A549 (cell line): ENCODE measurements at regions not wholly inside any gene's neighbourhood (a gene's known extent, or its start where the extent isn't known, plus 50 kb on each side); places are given as distances from the start of the nearest gene placed in this dataset.

ENCODE experiments used
- ATAC-seq, 2 experiments: fragments of 200-7000 bp in 1 of 2; fragments of >200 bp in 1 of 2; cut with Nextera tagmentation in 1 of 2; cut with Tn5 transposase in 1 of 2; 3 replicates each; pipeline versions ENCODE4 v1.8.0 to v1.9.1; 2018 to 2020; ENCODE audit warnings: mild to moderate bottlenecking in 1 of 2, moderate library complexity in 1 of 2
- CTCF ChIA-PET: fragments of 300-600 bp; sonication (Branson Sonifier 250); formaldehyde crosslinking; extraction: SDS; loops from one replicate; lab custom pipeline; 2021; ENCODE audit warnings: antibody characterized with exemption, inconsistent platforms; lab: Yijun Ruan, JAX
- POLR2A ChIA-PET: fragments of 350-600 bp; formaldehyde crosslinking; extraction: SDS; loops from one replicate; lab custom pipeline; 2021; ENCODE audit warnings: antibody characterized with exemption, inconsistent platforms; lab: Yijun Ruan, JAX
- DNase-seq, 2 experiments: peaks; one replicate each; pipeline versions ENCODE4 v3.0.0 to v3.0.0-alpha.2; 2011 to 2016; ENCODE audit warnings: low read depth in 1 of 2, low spot score in 1 of 2
- FAIRE-seq: peaks from 2 replicates; lab custom pipeline; 2011; peaks lifted over from hg19 to GRCh38; lab: Jason Lieb, UNC
- H3K27ac ChIP-seq, 2 experiments: fragments of >200 bp; sonication (Bioruptor Twin); formaldehyde crosslinking; 3 replicates each; pipeline ENCODE4 v1.5.1; 2016 to 2017
- H3K4me1 ChIP-seq: fragments of >200 bp; sonication (Bioruptor Twin); formaldehyde crosslinking; 3 replicates; pipeline ENCODE4 v1.6.1; 2016
- H3K4me2 ChIP-seq: fragments of >200 bp; sonication (Bioruptor Twin); formaldehyde crosslinking; 3 replicates; pipeline ENCODE4 v1.6.1; 2016
- H3K4me3 ChIP-seq: fragments of >200 bp; sonication (Bioruptor Twin); formaldehyde crosslinking; 3 replicates; pipeline ENCODE4 v1.5.1; 2016
- H3K9me3 ChIP-seq: fragments of >200 bp; sonication (Bioruptor Twin); formaldehyde crosslinking; 3 replicates; pipeline ENCODE4 v1.6.1; 2016
- BHLHE40 ChIP-seq: IDR thresholded peaks from 2 replicates; pipeline ENCODE4 v1.6.1; 2012; ENCODE audit warnings: low read depth, low read length, inconsistent platforms
- CBX2 ChIP-seq: fragments of 200-600 bp; sonication (generic); IDR thresholded peaks from 2 replicates; pipeline ENCODE4 v1.6.1; 2016; ENCODE audit warnings: low read depth, mild to moderate bottlenecking, borderline replicate concordance
- CBX8 ChIP-seq: fragments of 200-600 bp; sonication (generic); IDR thresholded peaks from 2 replicates; pipeline ENCODE4 v1.6.1; 2016
- CHD2 ChIP-seq: fragments of 150-350 bp; IDR thresholded peaks from 2 replicates; pipeline ENCODE4 v1.6.1; 2014; ENCODE audit warnings: low read length; ENCODE audit not compliant: partially characterized antibody
- CHD4 ChIP-seq: fragments of 200-600 bp; sonication (generic); IDR thresholded peaks from 2 replicates; pipeline ENCODE4 v1.6.1; 2016; ENCODE audit warnings: antibody characterized with exemption, mild to moderate bottlenecking, borderline replicate concordance
- EHMT2 ChIP-seq: fragments of 200-600 bp; sonication (generic); IDR thresholded peaks from 2 replicates; pipeline ENCODE4 v1.6.1; 2016; ENCODE audit warnings: antibody characterized with exemption, low read depth, mild to moderate bottlenecking, moderate library complexity
- FOSB ChIP-seq: fragments of 250-450 bp; sonication (Bioruptor Pico); IDR thresholded peaks from 2 replicates; pipeline ENCODE4 v1.5.0; 2020; ENCODE audit warnings: mild to moderate bottlenecking, moderate library complexity
- FOSL2 ChIP-seq, 2 experiments: fragments of 450-650 bp in 1 of 2; fragments of >200 bp in 1 of 2; sonication (Bioruptor Twin) in 1 of 2; formaldehyde crosslinking; IDR thresholded peaks; 2 replicates each; pipeline versions ENCODE4 v1.5.0 to v1.6.1; 2016 to 2020; ENCODE audit warnings: mild to moderate bottlenecking in 1 of 2, moderate library complexity in 1 of 2
- FOXS1 ChIP-seq: fragments of 250-450 bp; sonication (Bioruptor Pico); IDR thresholded peaks from 2 replicates; pipeline ENCODE4 v1.5.0; 2020; ENCODE audit warnings: mild to moderate bottlenecking, moderate library complexity
- HDAC2 ChIP-seq: fragments of 200-600 bp; sonication (generic); IDR thresholded peaks from 2 replicates; pipeline ENCODE4 v1.6.1; 2016
- HEYL ChIP-seq: fragments of 250-450 bp; sonication (Bioruptor Pico); IDR thresholded peaks from 2 replicates; pipeline ENCODE4 v1.8.0; 2021; ENCODE audit warnings: mild to moderate bottlenecking, moderate library complexity
- HOXA7 ChIP-seq: fragments of 250-450 bp; sonication (Bioruptor Pico); IDR thresholded peaks from 2 replicates; pipeline ENCODE4 v1.5.0; 2020; ENCODE audit warnings: mild to moderate bottlenecking, moderate library complexity
- HOXB5 ChIP-seq: fragments of 250-450 bp; sonication (Bioruptor Pico); IDR thresholded peaks from 2 replicates; pipeline ENCODE4 v1.5.0; 2020; ENCODE audit warnings: mild to moderate bottlenecking, moderate library complexity
- JUN ChIP-seq, 2 experiments: fragments of >200 bp; sonication (Bioruptor Twin); formaldehyde crosslinking; IDR thresholded peaks; 2 replicates in 1 of 2; 3 replicates in 1 of 2; pipeline ENCODE4 v1.6.1; 2016 to 2017
- JUNB ChIP-seq: fragments of >200 bp; sonication (Bioruptor Twin); formaldehyde crosslinking; IDR thresholded peaks from 2 replicates; pipeline ENCODE4 v1.6.1; 2016
- MAZ ChIP-seq: fragments of 150-350 bp; IDR thresholded peaks from 2 replicates; pipeline ENCODE4 v1.6.1; 2014; ENCODE audit warnings: antibody characterized with exemption, low read depth, low read length, borderline replicate concordance
- NPAS2 ChIP-seq: fragments of 250-450 bp; sonication (Bioruptor Pico); IDR thresholded peaks from 2 replicates; pipeline ENCODE4 v1.8.0; 2022; ENCODE audit warnings: mild to moderate bottlenecking, moderate library complexity, borderline replicate concordance
- PHF8 ChIP-seq: fragments of 200-600 bp; sonication (generic); IDR thresholded peaks from 2 replicates; pipeline ENCODE4 v1.6.1; 2016; ENCODE audit warnings: low read depth, mild to moderate bottlenecking, antibody characterized with exemption, moderate library complexity, borderline replicate concordance
- POLR2A ChIP-seq: IDR thresholded peaks from 2 replicates; pipeline ENCODE4 v1.6.1; 2012; ENCODE audit warnings: mild to moderate bottlenecking, low read length
- RAD21 ChIP-seq, 2 experiments: fragments of >200 bp in 1 of 2; sonication (Bioruptor Twin) in 1 of 2; formaldehyde crosslinking in 1 of 2; IDR thresholded peaks in 1 of 2; conservative IDR thresholded peaks in 1 of 2; 2 replicates in 1 of 2; 3 replicates in 1 of 2; pipeline ENCODE4 v1.6.1; 2012 to 2018; ENCODE audit warnings: inconsistent platforms in 1 of 2
- SMC3 ChIP-seq: fragments of >200 bp; sonication (Bioruptor Twin); formaldehyde crosslinking; IDR thresholded peaks from 3 replicates; pipeline ENCODE4 v1.6.1; 2018; ENCODE audit warnings: inconsistent platforms
- SREBF2 ChIP-seq: fragments of 450-650 bp; IDR thresholded peaks from 2 replicates; pipeline ENCODE4 v1.6.1; 2014; ENCODE audit warnings: mild to moderate bottlenecking, moderate library complexity
- TFCP2L1 ChIP-seq: fragments of 250-450 bp; sonication (Bioruptor Pico); IDR thresholded peaks from 2 replicates; pipeline ENCODE4 v1.5.0; 2021; ENCODE audit warnings: mild to moderate bottlenecking
- ZFP36 ChIP-seq: fragments of 450-650 bp; IDR thresholded peaks from 2 replicates; pipeline ENCODE4 v1.6.1; 2014; ENCODE audit warnings: borderline replicate concordance; ENCODE audit not compliant: partially characterized antibody
- WGBS: methylation state at CpG from one replicate; pipeline ENCODE4 v1.1.6; 2017; ENCODE audit errors: missing lambda C conversion rate; 5-methylcytosine and 5-hydroxymethylcytosine counted together
- TF ChIP-seq, protein P1 (sequence below): fragments of 150-350 bp; IDR thresholded peaks from 2 replicates; pipeline ENCODE4 v1.6.1; 2014; ENCODE audit warnings: low read depth, mild to moderate bottlenecking, low read length
- TF ChIP-seq, protein P2 (sequence below): IDR thresholded peaks from 2 replicates; pipeline ENCODE4 v1.6.1; 2012
- TF ChIP-seq, protein P3 (sequence below): fragments of >200 bp; sonication (Bioruptor Twin); formaldehyde crosslinking; IDR thresholded peaks from 3 replicates; pipeline ENCODE4 v1.5.1; 2016
- TF ChIP-seq, protein P4 (sequence below): fragments of 450-650 bp; IDR thresholded peaks from 2 replicates; pipeline ENCODE4 v1.6.1; 2014; ENCODE audit warnings: antibody characterized with exemption

DNA sequence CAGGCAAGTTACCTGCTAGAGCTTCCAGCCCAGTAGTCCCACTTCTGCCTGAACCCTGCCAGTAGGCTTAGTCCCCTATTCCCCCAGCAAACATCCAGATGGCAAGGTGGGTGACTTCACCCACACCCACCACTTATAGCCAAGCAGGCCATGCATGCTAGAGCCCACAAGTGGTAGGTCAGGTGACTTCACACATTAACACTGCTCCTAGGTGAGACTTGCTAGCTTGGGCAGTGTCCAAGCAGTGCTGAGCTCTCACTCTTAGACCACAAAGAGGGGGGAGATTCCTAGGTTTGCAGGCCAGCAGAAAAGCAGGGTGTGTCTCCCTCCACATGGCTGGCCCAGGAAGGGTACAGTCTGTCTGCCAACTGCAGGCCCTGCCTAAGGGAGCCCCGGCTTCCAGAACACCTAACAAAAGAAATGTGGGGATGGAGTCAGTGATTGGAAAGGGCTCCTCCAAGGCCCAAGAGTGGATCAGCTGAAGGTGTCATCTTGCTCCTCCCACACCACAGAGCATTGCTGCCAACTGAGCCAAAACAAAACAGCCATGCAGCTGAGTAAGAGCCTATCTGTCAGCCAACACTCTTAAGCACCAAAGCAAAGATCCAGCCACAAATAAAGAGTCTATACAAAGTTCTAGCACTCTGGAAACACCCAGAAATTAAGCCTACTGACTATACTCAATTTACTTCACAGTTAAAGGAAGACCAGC lies 158.1 kb upstream of the USP38 start:
- no peak overlapping the region for H3K4me3 ChIP-seq
- peaks cover 5% of the 10 kb centered on the region; the same call in 1 of the 3 replicates for H3K9me3 ChIP-seq
- H3K27ac ChIP-seq, result no peak overlapping the region
- TF ChIP-seq, protein P1, sequence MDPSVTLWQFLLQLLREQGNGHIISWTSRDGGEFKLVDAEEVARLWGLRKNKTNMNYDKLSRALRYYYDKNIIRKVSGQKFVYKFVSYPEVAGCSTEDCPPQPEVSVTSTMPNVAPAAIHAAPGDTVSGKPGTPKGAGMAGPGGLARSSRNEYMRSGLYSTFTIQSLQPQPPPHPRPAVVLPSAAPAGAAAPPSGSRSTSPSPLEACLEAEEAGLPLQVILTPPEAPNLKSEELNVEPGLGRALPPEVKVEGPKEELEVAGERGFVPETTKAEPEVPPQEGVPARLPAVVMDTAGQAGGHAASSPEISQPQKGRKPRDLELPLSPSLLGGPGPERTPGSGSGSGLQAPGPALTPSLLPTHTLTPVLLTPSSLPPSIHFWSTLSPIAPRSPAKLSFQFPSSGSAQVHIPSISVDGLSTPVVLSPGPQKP, result no peak
- no peak for TF ChIP-seq RAD21 (conservative IDR thresholded peaks at IDR 0.05 in 1 of 2, IDR thresholded peaks at IDR 0.05 in 1 of 2)
- TF ChIP-seq JUNB, result no peak
- TF ChIP-seq HOXB5, result no peak
- TF ChIP-seq, protein P2, sequence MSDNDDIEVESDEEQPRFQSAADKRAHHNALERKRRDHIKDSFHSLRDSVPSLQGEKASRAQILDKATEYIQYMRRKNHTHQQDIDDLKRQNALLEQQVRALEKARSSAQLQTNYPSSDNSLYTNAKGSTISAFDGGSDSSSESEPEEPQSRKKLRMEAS, result no peak
- no peak for TF ChIP-seq CHD2
- no peak for TF ChIP-seq HOXA7 (CRISPR knock-in tag)
- H3K4me2 ChIP-seq, result no peak overlapping the region
- ChIA-PET CTCF (interaction anchor here (0.7 kb wide), 1 partner anchor 1676 kb away, joined by 4 read pairs; no protein-coding TSS in a partner anchor), POLR2A (no interaction called here)
- WGBS, result 29% methylated on average over 1 of the region's 1 CpG
- DNase-seq (no peak), ATAC-seq (no peak), FAIRE-seq (no peak)
- peaks cover 9% of the 10 kb centered on the region; the same call in 1 of the 3 replicates for H3K4me1 ChIP-seq

DNA sequence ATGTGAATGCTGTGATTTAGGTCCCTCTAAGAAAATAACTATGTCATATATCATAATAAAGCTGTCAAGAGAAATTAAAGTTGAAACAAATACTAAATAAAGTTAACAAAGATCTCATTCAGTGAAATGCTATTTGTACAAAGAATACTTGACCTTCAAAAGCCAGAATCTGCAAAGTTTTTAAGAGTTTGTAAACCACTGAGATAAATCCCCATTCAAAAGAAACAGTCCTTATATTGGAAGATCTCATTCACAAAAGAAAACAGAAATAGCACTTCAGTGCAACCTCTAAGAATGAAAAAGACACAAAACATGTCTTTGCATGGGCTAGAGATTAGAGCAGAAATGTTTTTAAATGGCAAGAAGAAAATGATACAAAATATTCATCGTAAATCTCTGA lies 149.1 kb upstream of the USP38 start:
- no peak for FAIRE-seq
- no peak overlapping the region for H3K4me3 ChIP-seq
- ChIA-PET CTCF (no interaction called here), POLR2A (no interaction called here)
- TF ChIP-seq JUN (IDR thresholded peaks at IDR 0.05) (no peak), MAZ (no peak), SREBF2 (no peak), HDAC2 (no peak), HEYL (no peak), SMC3 (no peak), POLR2A (no peak), FOXS1 (CRISPR knock-in tag) (no peak), CBX8 (no peak)
- TF ChIP-seq, protein P3, sequence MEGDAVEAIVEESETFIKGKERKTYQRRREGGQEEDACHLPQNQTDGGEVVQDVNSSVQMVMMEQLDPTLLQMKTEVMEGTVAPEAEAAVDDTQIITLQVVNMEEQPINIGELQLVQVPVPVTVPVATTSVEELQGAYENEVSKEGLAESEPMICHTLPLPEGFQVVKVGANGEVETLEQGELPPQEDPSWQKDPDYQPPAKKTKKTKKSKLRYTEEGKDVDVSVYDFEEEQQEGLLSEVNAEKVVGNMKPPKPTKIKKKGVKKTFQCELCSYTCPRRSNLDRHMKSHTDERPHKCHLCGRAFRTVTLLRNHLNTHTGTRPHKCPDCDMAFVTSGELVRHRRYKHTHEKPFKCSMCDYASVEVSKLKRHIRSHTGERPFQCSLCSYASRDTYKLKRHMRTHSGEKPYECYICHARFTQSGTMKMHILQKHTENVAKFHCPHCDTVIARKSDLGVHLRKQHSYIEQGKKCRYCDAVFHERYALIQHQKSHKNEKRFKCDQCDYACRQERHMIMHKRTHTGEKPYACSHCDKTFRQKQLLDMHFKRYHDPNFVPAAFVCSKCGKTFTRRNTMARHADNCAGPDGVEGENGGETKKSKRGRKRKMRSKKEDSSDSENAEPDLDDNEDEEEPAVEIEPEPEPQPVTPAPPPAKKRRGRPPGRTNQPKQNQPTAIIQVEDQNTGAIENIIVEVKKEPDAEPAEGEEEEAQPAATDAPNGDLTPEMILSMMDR, result no peak
- TF ChIP-seq, protein P1, result no peak
- TF ChIP-seq, protein P4, sequence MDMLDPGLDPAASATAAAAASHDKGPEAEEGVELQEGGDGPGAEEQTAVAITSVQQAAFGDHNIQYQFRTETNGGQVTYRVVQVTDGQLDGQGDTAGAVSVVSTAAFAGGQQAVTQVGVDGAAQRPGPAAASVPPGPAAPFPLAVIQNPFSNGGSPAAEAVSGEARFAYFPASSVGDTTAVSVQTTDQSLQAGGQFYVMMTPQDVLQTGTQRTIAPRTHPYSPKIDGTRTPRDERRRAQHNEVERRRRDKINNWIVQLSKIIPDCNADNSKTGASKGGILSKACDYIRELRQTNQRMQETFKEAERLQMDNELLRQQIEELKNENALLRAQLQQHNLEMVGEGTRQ, result no peak
- no peak overlapping the region for H3K27ac ChIP-seq
- no peaks in the 10 kb centered on the region for H3K9me3 ChIP-seq
- no peak for ATAC-seq
- H3K4me2 ChIP-seq, result no peak overlapping the region
- no peak for DNase-seq
- H3K4me1 ChIP-seq, result no peaks in the 10 kb centered on the region
- 43% methylated on average over 1 of the region's 1 CpG for WGBS

DNA sequence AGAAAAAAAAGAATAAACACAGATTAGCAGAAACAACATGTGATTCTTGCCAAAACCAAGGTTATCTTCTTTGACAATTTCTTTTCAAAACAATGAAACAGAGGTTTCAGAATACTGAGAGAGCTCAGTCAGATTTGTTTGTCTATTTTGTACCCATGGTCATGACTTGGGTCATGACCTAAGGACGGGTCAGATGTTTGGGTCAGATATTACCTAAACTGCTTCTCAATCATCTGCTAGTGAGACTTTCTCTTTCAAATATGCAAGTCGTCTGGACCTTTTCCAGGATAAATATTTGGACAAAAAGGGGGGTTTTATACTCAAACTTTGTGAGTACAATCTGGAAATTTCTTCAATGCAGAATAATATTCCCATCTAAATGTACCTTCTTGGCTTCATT lies 148.3 kb upstream of the USP38 start:
- ATAC-seq (no peak), DNase-seq (no peak), FAIRE-seq (no peak)
- Histone ChIP-seq H3K9me3 (no peaks in the 10 kb centered on the region), H3K4me2 (no peak overlapping the region), H3K27ac (no peak overlapping the region), H3K4me3 (no peak overlapping the region), H3K4me1 (no peaks in the 10 kb centered on the region)
- ChIA-PET CTCF (no interaction called here), POLR2A (no interaction called here)
- TF ChIP-seq, protein P2, result no peak
- TF ChIP-seq CBX2 (no peak), JUN (IDR thresholded peaks at IDR 0.05) (no peak), HEYL (no peak), CHD4 (no peak), EHMT2 (no peak), HDAC2 (no peak), FOSL2 (IDR thresholded peaks at IDR 0.05) (no peak), FOSL2 (CRISPR knock-in tag; IDR thresholded peaks at IDR 0.05) (no peak), TFCP2L1 (CRISPR knock-in tag) (no peak), BHLHE40 (no peak), PHF8 (no peak), CBX8 (no peak), NPAS2 (CRISPR knock-in tag) (no peak), FOSB (CRISPR knock-in tag) (no peak), ZFP36 (no peak), POLR2A (no peak)
- 11% methylated on average over 2 of the region's 2 CpGs for WGBS
